HL-60 (cell line): ENCODE measurements at regions not wholly inside any gene's neighbourhood (a gene's known extent, or its start where the extent isn't known, plus 50 kb on each side); places are given as distances from the start of the nearest gene placed in this dataset.

Experiments used
- POLR2AphosphoS5 ChIP-seq: IDR thresholded peaks from 2 replicates; pipeline ENCODE4 v1.6.1; 2012; ENCODE audit warnings: low read depth
- TF ChIP-seq, protein P1 (sequence below): IDR thresholded peaks from one replicate; pipeline ENCODE4 v1.5.1; 2011; ENCODE audit warnings: low read length, control low read depth, inconsistent platforms; ENCODE audit not compliant: insufficient read depth
- TF ChIP-seq, protein P2 (sequence below): IDR thresholded peaks from 2 replicates; pipeline ENCODE4 v1.6.1; 2012; ENCODE audit warnings: low read depth; ENCODE audit not compliant: insufficient replicate concordance

DNA sequence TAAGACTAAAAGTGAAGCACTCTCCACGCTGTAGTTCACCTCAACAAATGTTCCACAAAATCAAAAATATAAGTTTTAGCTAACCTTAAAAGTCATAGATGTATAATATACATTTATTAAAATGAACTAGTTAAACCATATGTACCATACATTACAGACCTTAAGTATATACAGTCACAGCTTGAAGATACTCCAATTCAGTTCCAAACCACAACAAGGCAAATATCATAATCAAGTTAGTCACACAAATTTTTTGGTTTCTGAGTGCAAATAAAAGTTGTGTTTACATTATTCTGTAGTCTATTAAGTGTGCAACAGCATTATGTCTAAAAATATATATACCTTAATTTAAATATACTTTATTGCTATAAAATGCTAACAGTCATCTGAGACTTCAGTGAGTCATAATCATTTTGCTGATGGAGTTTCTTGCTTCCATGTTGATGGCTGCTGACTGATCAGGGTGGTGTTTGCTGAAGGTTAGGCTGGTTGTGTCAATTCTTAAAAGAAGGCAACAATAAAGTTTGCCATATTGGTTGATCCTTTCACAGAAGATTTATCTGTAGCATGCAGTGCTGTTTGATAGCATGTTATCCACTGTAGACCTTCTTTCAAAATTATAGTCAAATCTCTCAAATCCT is 736.7 kb downstream of the NSUN3 start:
- TF ChIP-seq POLR2AphosphoS5 = no peak
- TF ChIP-seq, protein P1, sequence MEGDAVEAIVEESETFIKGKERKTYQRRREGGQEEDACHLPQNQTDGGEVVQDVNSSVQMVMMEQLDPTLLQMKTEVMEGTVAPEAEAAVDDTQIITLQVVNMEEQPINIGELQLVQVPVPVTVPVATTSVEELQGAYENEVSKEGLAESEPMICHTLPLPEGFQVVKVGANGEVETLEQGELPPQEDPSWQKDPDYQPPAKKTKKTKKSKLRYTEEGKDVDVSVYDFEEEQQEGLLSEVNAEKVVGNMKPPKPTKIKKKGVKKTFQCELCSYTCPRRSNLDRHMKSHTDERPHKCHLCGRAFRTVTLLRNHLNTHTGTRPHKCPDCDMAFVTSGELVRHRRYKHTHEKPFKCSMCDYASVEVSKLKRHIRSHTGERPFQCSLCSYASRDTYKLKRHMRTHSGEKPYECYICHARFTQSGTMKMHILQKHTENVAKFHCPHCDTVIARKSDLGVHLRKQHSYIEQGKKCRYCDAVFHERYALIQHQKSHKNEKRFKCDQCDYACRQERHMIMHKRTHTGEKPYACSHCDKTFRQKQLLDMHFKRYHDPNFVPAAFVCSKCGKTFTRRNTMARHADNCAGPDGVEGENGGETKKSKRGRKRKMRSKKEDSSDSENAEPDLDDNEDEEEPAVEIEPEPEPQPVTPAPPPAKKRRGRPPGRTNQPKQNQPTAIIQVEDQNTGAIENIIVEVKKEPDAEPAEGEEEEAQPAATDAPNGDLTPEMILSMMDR = no peak
- TF ChIP-seq, protein P2, sequence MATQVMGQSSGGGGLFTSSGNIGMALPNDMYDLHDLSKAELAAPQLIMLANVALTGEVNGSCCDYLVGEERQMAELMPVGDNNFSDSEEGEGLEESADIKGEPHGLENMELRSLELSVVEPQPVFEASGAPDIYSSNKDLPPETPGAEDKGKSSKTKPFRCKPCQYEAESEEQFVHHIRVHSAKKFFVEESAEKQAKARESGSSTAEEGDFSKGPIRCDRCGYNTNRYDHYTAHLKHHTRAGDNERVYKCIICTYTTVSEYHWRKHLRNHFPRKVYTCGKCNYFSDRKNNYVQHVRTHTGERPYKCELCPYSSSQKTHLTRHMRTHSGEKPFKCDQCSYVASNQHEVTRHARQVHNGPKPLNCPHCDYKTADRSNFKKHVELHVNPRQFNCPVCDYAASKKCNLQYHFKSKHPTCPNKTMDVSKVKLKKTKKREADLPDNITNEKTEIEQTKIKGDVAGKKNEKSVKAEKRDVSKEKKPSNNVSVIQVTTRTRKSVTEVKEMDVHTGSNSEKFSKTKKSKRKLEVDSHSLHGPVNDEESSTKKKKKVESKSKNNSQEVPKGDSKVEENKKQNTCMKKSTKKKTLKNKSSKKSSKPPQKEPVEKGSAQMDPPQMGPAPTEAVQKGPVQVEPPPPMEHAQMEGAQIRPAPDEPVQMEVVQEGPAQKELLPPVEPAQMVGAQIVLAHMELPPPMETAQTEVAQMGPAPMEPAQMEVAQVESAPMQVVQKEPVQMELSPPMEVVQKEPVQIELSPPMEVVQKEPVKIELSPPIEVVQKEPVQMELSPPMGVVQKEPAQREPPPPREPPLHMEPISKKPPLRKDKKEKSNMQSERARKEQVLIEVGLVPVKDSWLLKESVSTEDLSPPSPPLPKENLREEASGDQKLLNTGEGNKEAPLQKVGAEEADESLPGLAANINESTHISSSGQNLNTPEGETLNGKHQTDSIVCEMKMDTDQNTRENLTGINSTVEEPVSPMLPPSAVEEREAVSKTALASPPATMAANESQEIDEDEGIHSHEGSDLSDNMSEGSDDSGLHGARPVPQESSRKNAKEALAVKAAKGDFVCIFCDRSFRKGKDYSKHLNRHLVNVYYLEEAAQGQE = no peak
